Hypothalamus (tissue), 51 donors: ENCODE measurements at regions not wholly inside any gene's neighbourhood (a gene's known extent, or its start where the extent isn't known, plus 50 kb on each side); places are given as distances from the start of the nearest gene placed in this dataset.
"Not testable (repeated sequence)": the region's sequence is repeated elsewhere in the genome, so short reads cannot be mapped to it uniquely, and the experiment has no call there.

Source experiments
- DNase-seq, 51 donors: peaks; one replicate each; lab custom pipeline; 2025; lab: John Stamatoyannopoulos, UW

DNA sequence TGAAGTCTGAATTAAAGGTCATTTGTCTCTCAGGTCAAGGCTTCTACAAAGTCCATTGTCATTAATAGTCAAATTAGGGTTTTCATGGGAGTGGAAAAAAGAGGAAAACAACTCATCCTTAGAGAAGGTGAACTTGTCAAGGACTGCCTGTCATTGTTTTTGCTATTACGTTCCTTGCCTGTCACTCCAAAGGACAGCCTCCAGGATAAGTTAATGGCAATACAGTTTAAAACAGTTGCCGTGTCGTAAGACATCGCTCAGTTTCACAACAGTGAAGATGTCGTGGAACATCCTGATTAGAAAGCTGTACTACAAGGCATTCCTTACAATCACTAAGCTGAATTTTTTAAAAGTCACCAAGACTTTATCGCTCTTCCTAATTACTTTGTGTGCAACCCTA, 466.8 kb upstream of the SMIM31 start:
- DNase-seq = no peak

DNA sequence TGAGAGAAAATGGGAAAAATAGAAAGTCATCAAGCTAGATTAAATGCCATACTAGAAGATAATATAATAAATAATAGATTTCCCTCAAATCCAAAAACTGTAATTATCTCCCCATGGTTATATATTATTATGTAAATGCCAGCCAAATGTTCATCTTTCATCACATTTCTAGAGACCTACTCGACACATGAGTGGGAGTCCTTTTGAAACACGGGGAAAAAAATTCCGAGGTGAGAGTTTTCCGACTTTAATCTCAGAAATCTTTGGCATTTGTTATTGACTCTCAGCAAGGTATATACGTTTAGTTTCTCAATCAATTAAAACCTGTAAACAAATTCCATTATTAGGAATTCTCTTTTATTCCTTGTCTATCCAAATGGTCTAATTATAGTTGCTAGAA, 465.4 kb upstream of the SMIM31 start:
- no peak for DNase-seq

DNA sequence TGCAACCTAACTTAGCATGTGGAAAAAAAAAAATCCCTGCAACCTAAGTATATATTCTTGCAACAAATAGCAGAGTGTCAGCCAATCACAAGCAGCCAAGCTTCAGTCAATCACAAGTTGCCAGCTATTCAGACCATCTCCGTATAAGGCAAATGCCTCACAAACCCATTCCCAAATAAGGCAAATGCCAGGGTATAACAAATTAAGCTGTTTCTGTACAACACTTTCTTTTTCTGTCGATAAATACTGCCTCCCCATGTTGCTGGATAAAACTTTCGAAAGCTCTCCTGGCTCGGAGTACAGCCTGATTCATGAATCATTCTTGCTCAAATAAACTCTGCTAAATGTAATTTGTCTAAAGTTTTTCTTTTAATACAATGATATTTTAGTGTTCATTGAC, 460.7 kb upstream of the SMIM31 start:
- DNase-seq = no peak

DNA sequence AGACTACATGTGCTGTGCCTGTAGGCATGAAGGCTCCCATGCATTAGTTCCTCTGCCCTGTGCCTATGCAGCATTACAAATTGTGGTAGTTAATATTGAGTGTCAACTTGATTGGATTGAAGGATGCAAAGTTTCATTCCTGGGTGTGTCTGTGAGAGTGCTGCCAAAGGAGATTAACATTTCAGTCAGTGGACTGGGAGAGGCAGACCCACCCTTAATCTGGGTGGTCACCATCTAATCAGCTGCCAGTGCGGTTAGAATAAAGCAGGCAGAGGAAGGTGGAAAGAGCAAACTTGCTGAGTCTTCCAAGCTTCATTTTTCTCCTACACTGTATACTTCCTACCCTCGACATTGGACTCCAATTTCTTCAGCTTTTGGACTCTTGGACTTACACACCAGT, 460.2 kb upstream of the SMIM31 start:
- no peak for DNase-seq

DNA sequence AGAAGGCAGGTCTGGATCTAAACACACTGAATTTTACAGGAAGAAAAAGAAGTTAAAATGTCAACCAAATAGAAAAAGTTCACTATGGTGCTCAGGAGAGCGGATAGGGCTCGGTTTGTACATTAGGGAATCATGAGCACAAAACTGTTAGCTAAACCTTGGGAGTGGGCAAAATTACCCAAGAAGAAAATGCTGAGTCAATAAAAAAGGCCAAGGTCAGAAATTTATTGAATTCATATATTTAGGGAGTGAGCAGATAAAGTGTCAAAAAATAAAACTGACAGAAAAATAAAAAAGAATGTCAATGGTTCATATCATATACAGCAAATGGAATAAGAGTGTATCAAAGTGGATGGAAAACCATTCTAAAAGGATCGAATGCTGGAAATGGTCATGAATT, 452.5 kb upstream of the SMIM31 start:
- DNase-seq = no peak

DNA sequence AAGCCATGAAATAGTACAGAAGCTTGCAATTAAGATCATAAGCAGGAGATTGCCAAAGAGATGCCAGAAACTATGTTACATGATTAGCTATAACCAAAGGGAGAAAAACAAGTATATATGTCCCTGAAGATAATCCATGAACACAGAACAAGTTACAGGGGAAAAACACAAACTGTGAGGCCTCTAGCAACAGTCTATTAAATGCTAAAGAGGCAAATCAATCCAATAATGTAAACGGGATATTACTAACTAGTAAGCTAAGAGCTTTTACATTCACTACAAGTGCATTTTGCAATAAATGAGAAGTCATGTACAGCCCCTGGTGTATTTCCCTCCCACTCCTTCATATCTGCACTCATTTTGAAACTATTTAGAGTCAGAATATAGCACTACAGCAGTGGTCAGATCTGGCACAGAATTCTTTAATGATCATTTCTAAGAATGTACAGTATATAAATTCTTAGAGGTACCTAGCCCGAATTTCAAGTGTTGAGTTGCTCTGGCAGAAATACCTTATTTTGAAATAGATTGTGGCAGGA, 449.8 kb upstream of the SMIM31 start:
- DNase-seq = no peak

DNA sequence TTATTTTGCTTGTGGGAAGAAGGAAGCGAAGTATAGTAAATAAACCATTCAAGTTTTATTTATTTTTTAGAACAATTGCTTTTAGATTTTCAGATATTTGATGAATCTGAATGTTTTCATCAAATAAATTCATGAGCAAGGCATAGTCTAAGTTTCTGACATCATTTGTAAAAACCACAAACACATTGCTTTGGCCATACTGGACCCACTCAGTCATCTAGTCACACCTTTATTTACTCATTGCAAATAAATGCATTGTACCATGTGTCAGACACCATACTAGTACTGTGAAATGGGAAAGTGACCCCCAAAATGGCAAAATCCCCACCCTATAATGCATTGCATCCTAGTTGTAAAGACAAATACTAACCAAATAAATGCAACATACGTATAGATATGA, 449.1 kb upstream of the SMIM31 start:
- no peak for DNase-seq

DNA sequence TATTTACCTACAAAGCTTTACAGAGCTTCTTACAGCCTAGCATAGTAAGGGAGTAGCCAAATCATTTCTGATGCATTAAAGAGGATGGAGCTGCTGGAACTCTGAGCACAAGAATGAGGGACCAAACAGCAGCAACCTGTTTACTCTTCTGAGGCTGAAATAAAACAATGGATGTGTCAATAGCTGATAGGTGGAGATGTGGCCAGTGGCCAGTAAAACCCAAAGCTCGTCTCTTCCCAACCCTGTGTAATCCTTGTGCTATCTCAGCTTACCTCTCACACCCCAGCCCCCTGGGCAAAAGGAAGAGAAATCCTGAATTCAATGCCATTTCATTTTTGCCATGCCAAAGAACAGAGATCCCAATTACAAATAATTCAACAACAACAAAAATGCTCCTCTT, 446.7 kb upstream of the SMIM31 start:
- no peak for DNase-seq

DNA sequence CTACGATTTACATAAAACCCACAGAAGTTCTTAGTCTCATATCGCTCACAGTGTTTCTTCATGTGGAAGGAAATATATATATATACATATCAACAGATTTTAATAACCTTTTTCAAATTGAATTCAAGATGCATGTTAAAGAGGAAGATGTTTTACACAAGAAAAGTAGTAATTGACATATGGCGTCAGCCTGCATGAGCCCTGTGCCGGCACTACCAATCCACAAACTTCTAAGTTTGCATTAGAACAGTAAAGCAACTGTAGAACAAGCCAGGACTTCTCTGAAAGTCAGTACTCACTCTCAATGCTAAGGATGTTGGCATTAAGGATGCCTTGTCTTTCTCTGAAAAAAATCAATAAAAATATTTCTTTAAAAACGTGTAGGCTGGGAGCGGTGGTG, 441.3 kb upstream of the SMIM31 start:
- DNase-seq = no peak

DNA sequence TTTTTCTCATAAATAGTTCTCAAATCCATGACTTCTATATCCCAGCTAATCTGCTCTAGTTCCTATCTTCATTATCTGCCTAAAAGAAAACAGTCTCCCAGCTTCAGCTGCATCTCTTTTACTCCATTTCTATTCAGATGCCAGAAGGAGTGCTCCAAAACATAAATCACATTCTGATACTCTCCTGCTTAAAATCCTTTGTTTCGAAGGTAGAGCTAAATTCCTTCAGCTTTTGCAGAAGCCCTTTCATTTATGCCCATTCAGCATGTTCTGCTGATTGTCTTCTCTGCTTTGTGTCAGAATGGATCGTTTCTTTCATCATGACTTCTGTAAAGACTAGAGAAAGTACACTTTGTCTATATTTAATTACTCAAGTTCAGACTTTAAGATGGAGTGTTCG, 440.1 kb upstream of the SMIM31 start:
- DNase-seq = no peak

DNA sequence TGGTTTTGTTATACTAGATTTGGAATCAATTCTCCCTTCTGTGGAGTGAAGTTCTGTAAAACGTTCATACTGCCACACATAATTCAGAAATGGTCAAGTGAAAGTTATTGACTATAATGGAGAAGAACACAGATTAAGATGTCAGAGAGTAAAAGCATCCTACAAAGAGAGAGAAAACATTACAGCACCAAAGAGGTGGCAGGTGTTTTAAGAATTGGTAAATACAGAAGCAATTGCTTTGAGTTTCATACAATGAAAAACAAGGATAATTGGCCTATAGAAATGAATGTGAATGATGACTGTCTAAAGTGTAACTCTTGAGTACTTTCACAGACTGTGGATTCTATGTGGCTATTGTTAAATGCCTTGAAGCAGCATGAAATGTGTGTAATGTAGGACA, 435.6 kb upstream of the SMIM31 start:
- DNase-seq = no peak

DNA sequence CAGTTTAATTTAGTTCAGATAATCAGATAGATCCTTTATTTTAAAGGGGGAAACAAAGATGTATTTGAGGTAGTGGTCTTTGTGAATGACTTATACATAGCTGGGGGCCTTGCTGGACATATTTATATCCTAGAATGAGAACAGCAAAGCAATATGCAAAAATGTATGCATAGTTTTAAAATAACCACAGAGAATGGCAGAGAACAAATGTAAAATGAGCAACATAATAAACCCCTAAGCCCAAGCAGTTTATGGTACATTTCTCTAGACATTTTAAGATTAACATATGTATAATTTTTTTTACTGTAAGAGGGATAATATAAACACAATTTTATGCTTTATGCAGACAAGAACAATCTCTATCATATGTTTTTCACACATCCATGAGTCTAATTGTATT, 434.2 kb upstream of the SMIM31 start:
- DNase-seq = no peak

DNA sequence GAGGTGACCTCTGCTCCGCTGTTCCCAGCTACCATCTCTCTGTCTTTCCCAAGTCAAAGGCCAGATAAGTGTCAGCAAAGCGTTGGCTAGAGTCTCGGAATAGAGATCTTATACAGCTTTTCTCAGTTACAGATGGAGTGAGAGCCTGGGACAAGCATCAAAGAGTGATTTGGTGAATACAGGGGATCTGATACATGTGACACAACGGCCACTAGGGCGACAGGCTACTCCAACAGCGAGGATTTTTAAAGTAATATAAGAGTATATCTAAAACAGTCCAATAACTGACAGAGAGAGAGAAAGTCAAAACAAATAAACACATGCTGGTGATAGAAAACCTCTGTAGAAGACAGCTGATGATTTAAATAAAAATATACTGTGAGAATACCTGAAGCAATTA, 433.1 kb upstream of the SMIM31 start:
- no peak for DNase-seq

DNA sequence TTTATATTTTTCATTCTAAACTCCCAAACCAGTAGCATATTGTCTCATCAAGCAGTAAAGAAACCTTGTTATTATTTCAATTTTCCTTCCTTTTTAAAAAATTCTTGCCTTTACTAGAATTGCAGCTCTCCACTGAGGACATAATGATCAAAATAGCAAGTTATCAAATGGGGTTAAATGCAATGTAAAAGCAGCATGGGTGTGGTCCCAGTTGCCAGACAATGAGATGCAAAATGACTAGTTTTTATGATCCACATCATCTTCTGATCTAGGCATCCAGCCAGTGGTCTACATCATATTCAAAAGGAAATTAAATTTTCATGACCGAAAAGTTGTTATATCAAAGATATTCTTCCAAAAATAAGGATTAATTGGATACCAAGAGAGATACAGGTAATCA, 427.9 kb upstream of the SMIM31 start:
- no peak for DNase-seq

DNA sequence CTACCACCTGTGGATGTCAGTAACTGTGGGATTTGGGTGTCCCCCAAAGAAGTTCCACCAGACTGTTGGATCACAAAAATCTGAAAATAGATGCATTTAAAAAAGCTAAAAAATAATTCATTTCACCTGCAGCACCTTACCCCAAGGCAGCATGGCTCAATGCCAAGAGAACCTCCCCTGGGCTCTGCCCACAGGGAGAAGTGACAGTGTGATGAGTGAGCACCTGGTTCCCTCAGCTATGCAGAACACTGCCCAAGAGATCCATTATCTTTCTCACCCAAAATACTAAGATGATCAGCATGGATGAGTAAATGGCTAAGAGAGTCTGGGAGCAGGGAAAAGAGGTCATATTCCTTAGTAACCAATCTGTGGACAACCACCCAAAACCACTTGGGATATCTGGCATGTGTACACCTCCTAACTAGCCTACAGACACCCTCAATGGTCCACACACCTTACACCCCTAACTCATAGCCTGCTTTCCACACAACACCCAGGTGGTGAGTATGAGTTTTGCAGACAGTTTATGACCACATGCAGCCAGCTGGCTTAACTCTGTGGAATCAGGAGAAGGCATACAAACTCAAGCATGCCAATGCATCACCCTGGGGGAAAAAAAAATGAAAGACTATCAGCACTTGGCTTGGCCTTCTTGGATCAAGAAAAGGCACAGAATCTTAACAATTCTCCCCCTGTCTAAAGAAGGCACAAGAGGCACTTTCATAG, 416.5 kb upstream of the SMIM31 start:
- no peak for DNase-seq

DNA sequence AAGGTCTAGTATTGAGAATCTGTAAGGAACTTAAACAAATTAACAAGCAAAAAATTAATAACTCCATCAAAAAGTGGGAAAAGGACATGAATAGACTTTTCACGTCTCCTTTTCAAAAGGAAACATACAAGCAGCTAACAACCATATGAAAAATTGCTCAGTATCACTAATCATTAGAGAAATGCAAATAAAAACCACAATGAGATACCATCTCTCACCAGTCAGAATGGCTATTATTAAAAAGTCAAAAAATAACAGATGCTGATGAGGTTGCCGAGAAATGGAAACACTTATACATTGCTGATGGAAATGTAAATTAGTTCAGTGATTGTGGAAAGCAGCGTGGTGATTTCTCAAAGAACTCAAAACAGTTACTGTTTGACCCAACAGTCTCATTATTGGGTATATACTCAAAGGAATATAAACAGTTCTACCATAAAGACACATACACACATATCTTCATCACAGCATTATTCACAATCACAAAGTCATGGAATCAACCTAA, 410.4 kb upstream of the SMIM31 start:
- no peak for DNase-seq

DNA sequence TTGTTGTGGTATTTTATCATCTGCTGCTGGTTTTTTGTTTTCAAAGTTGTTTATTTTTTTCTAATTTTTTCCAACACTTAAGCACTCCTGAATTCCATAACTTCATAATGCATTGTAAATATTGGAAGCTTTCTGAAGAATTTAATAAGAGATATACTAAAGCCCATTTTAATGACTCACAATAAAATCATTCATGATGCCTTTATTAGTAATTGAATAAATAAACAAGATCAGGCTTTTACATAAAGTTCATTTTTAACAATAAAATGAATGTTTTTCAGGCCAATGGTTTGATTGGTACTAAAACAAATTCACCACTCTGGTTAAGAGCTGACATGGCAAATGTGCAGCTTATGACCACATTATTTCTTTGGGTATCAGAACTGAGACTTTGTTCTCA, 408.2 kb upstream of the SMIM31 start:
- no peak for DNase-seq

DNA sequence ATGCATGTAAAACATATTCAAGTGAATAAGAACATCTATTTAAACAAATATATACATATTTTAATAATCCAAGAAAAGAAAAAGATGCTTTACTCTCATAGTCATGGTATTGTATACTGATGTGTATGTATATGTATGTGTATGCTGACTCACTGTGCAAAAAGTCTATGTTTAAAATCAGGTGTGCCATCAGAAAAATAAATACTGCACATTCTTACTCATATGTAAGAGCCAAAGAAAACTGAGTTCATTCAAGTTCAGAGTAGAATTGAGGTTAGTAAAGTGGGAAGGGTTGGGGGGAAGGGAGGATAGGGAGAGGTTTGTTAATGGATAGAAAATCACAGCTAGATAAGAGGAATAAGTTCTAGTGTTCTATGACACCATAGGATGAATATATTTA, 403.9 kb upstream of the SMIM31 start:
- no peak for DNase-seq

DNA sequence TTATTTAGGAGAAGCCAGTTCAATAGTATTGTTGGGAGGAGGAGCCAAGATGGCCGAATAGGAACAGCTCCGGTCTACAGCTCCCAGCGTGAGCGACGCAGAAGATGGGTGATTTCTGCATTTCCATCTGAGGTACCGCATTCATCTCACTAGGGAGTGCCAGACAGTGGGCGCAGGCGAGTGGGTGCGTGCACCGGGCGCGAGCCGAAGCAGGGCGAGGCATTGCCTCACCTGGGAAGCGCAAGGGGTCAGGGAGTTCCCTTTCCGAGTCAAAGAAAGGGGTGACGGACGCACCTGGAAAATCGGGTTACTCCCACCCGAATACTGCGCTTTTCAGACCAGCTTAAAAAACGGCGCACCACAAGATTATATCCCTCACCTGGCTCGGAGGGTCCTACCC, 403.2 kb upstream of the SMIM31 start:
- not testable (repeated sequence) for DNase-seq

DNA sequence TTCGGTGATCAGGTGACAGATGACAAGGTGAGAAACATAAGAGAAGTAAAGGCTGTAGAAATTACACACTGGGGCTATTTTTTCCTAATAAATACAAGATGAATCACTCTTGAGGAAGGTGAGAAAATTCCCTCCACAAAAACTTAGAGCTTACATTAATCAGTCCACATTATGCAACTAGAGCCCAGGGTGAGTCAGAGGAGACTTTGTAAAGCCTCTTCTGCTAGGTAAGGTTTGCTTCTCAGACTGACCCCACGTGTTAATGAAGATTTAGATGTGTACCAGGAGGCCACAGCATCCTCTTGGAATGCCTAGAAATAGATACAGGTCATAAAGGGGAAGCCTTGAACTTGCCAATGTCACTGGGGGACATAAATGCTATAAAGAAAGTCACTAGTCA, 396.0 kb upstream of the SMIM31 start:
- no peak for DNase-seq

DNA sequence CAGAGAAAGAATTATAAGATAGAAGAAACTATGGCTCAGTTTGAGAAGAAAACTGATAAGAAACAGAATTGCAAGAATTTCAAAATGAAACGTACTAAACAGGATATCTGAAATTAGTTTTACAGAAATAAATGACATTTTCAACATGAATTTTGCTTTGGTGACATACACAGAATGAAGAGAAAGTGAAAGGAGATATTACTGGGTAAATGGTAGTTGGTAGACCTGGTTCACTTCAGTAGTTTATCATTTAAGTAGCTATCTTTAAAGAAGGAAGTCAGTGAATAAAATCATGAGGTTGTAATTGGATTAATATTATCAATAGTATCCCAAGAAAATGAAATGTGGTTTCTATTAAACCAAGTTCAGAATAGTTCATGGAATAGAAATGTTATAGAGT, 395.5 kb upstream of the SMIM31 start:
- no peak for DNase-seq

DNA sequence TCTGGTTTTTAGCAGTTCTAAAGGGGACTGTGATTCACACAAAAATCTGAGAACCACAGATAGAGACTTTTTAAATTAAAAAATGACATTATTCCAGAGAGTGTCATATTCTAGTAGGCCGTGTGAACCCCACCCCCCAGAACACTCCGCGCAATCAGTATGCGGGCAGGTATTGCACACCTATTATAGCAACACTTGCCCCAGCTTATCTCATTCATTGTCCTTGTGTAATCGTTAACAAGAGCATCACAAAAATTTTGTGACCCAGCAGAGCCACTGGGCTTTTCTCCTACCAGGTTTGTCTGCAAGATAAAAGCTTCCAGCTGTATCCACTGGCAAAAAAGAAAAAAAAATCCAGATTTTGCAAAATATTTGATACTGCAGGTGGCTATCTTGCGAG, 394.1 kb upstream of the SMIM31 start:
- no peak for DNase-seq

DNA sequence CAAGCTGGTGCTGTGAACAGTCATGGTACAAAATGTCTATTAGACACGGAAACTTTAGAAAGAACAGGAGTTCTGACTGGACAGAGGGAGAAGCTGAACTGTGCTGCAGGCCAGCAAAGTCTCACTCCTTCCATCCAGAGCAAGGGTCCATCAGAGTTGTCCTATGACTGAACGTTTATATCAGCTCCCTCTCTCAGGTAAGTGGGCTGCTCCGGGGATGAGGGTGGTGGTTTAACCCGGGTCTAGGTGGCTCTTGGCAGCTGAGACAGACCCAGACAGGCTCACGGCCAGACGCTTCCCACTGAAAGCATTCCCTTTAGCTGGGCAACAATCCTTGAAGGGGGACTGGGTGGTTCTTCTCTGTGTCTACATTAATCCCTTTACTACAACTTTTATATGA, 385.0 kb upstream of the SMIM31 start:
- DNase-seq = no peak
